Head of caudate nucleus (tissue), 42 donors: ENCODE measurements at regions not wholly inside any gene's neighbourhood (a gene's known extent, or its start where the extent isn't known, plus 50 kb on each side); places are given as distances from the start of the nearest gene placed in this dataset.
"Not testable (repeated sequence)": the region's sequence is repeated elsewhere in the genome, so short reads cannot be mapped to it uniquely, and the experiment has no call there.

Experiments used
- DNase-seq, 42 donors: peaks; one replicate each; pipeline versions ENCODE4 v3.0.0 to v3.0.0-alpha.2; 2020 to 2021; ENCODE audit warnings: mixed read lengths in 7 of 42
- intact Hi-C: fragments of 100-400 bp; cut with DNase I; formaldehyde crosslinking; loops from one replicate; pipeline ENCODE4 v1.15.0; 2022

DNA sequence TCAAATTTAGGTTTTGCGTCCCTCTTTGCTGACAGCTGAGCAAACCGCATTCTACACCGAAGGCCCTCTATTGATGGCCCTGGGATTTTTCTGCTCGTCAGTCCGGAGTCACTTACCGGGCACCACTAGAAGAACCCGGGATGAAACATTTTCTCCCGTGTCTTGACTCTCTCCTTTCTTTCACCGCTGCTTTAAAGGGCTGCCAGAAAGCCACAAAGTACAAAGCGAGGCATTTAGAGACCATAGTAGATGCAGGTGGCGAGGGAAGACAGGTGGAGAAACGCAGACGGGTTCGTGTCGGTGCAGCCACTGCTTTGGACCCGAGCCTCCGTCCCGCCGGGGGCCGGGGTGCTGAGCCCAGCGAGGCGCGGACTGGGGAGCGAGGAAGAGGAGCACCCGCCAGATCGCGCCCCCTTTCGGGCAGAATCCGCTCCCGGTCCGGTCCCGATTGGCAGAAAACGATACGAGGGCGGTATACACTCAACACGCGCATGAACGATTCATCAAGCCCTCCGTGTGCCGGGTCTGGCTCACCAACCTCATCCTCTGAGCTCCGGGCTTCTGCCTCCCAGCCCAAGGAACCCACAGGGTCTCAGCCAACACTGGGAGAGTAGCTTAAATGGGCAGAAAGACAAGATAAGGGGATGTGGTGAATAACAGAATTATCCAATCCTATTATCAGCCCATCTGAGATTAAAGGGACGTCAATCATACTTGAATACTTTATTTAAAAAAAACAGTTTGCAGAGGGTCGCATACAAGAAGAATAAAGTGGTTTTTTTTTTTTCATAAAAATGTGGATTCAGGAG lies 84.9 kb downstream of the TRIM27 start:
- DNase-seq, result peak; percentile 73 to 96 (median 88)
- intact Hi-C loops, result loop anchor here (2.0 to 5.0 kb wide), 4 partner anchors 24 to 178 kb away; no protein-coding TSS in a partner anchor

GRCh38 chr6:28839443-28840120 lies 84.2 kb downstream of the TRIM27 start:
- no peak for DNase-seq
- intact Hi-C loops, result loop anchor here (2.0 to 5.0 kb wide), 4 partner anchors 23 to 178 kb away; no protein-coding TSS in a partner anchor

- intact Hi-C loops, result no loop called here
- no peak for DNase-seq
Observed at GRCh38 chr6:28841290-28841689, 82.5 kb downstream of the TRIM27 start.

GRCh38 chr6:28848756-28849155 lies 75.0 kb downstream of the TRIM27 start:
- DNase-seq, intact Hi-C loops: not testable (repeated sequence)
